ENCODE measurements at regions not wholly inside any gene's neighbourhood (a gene's known extent, or its start where the extent isn't known, plus 50 kb on each side); places are given as distances from the start of the nearest gene placed in this dataset.

DNA sequence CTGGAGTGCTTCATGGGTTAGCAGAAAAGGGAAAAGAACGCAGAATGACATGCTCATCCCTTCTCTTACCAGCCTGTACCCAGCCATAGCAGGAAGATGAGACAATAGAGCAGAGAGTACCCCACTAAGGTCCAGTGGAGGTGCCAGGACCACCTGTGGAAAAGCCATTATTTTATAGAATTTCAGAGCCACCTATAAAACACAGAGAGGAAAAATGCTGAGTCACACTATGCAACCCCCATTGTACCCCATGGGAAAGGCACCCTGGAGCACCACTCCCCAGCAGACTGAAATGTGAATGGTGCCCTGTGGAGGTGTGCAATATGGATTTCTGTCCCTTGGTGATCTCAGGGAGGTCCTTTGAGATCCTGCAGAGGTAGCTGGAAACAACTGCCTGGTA lies 97.2 kb downstream of the HES1 start:
- no peaks in the 10 kb centered on the region for H3K4me1 Mint-ChIP-seq
- Histone ChIP-seq H3K79me2 (ENCODE audit: insufficient read depth, low read length) (no peaks in the 10 kb centered on the region), H3K4me1 (ENCODE audit: control insufficient read depth in 1 of 2, insufficient read depth in 2 of 2, low read length in 2 of 2) (no peaks in the 10 kb centered on the region), H3K9me3 (replicated peaks in 1 of 2; ENCODE audit: control insufficient read depth in 1 of 2, insufficient read depth in 1 of 2, low read length in 2 of 2) (no peaks in the 10 kb centered on the region), H3K27ac (ENCODE audit: low read depth in 1 of 2, low read length in 2 of 2) (no peak overlapping the region), H2AFZ (ENCODE audit: insufficient read depth, low read depth, low read length, poor library complexity, severe bottlenecking) (no peak overlapping the region), H3K4me2 (replicated peaks; ENCODE audit: extremely low read depth, low read length, poor library complexity, severe bottlenecking) (no peak overlapping the region), H3K4me3 (replicated peaks in 1 of 3; ENCODE audit: low read depth in 2 of 3, low read length in 3 of 3) (no peak overlapping the region), H3K36me3 (replicated peaks in 1 of 2; ENCODE audit: control insufficient read depth in 1 of 2, insufficient read depth in 2 of 2, low read length in 2 of 2) (no peaks in the 10 kb centered on the region), H3K27me3 (ENCODE audit: control insufficient read depth in 2 of 2, insufficient read depth in 2 of 2, low read length in 2 of 2) (peaks cover 0 to 2% of the 10 kb centered on the region in 2 donors), H3K9ac (ENCODE audit: insufficient read depth, low read length, poor library complexity, severe bottlenecking) (no peak overlapping the region), H4K20me1 (ENCODE audit: insufficient read depth, low read length) (no peaks in the 10 kb centered on the region)
- TF ChIP-seq, protein P1, sequence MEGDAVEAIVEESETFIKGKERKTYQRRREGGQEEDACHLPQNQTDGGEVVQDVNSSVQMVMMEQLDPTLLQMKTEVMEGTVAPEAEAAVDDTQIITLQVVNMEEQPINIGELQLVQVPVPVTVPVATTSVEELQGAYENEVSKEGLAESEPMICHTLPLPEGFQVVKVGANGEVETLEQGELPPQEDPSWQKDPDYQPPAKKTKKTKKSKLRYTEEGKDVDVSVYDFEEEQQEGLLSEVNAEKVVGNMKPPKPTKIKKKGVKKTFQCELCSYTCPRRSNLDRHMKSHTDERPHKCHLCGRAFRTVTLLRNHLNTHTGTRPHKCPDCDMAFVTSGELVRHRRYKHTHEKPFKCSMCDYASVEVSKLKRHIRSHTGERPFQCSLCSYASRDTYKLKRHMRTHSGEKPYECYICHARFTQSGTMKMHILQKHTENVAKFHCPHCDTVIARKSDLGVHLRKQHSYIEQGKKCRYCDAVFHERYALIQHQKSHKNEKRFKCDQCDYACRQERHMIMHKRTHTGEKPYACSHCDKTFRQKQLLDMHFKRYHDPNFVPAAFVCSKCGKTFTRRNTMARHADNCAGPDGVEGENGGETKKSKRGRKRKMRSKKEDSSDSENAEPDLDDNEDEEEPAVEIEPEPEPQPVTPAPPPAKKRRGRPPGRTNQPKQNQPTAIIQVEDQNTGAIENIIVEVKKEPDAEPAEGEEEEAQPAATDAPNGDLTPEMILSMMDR (IDR thresholded peaks at IDR 0.05): no peak
- H3K27ac Mint-ChIP-seq: no peak overlapping the region
- intact Hi-C loops (cut with micrococcal nuclease): no loop called here
- peaks cover 0 to 7% (median 2%) of the 10 kb centered on the region in 7 donors for H3K9me3 Mint-ChIP-seq
- H3K36me3 Mint-ChIP-seq: no peaks in the 10 kb centered on the region
- no peak overlapping the region for H3K4me3 Mint-ChIP-seq
- peaks cover 7 to 11% (median 10%) of the 10 kb centered on the region in 3 donors for H3K27me3 Mint-ChIP-seq (ENCODE audit: low read depth in 3 of 3)
- DNase-seq: no peak
- WGBS (ENCODE audit: insufficient coverage): no CpG with 5 or more reads among the region's 1 CpG

DNA sequence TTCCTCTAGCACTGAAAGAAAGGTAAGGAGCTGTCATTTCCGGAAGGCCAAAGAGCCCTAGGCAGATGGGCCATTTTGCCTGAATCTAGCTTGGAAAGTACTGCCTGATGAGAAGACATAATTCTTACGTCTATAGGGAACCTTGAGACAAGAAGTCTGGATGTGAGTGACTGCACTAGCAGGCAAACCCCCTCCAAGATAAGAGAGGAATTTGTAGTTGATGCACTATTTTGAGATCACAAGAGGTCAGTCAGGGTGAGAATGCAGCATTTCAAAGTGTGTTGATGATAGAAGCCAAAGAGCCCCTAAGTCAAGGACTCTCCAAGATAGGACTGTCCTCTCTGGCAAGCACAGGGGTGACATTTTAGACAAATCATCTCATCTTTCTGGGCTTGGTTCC lies 99.2 kb downstream of the HES1 start:
- no peak overlapping the region for H3K9ac ChIP-seq (ENCODE audit: insufficient read depth, low read length, poor library complexity, severe bottlenecking)
- intact Hi-C loops (cut with micrococcal nuclease): no loop called here
- H2AFZ ChIP-seq (ENCODE audit: insufficient read depth, low read depth, low read length, poor library complexity, severe bottlenecking): no peak overlapping the region
- Mint-ChIP-seq H3K27ac (no peak overlapping the region), H3K36me3 (no peaks in the 10 kb centered on the region), H3K4me3 (no peak overlapping the region), H3K4me1 (no peaks in the 10 kb centered on the region), H3K9me3 (peaks cover 0 to 7% (median 2%) of the 10 kb centered on the region in 7 donors), H3K27me3 (ENCODE audit: low read depth in 3 of 3) (peaks cover 4 to 7% (median 7%) of the 10 kb centered on the region in 3 donors)
- no peaks in the 10 kb centered on the region for H4K20me1 ChIP-seq (ENCODE audit: insufficient read depth, low read length)
- WGBS (ENCODE audit: insufficient coverage): 100% methylated on average over 1 of the region's 2 CpGs
- DNase-seq: no peak
- H3K9me3 ChIP-seq (replicated peaks in 1 of 2; ENCODE audit: control insufficient read depth in 1 of 2, insufficient read depth in 1 of 2, low read length in 2 of 2): no peaks in the 10 kb centered on the region
- H3K4me1 ChIP-seq (ENCODE audit: control insufficient read depth in 1 of 2, insufficient read depth in 2 of 2, low read length in 2 of 2): no peaks in the 10 kb centered on the region
- H3K4me3 ChIP-seq (replicated peaks in 1 of 3; ENCODE audit: low read depth in 2 of 3, low read length in 3 of 3): no peak overlapping the region
- H3K27ac ChIP-seq (ENCODE audit: low read depth in 1 of 2, low read length in 2 of 2): no peak overlapping the region
- H3K36me3 ChIP-seq (replicated peaks in 1 of 2; ENCODE audit: control insufficient read depth in 1 of 2, insufficient read depth in 2 of 2, low read length in 2 of 2): no peaks in the 10 kb centered on the region
- TF ChIP-seq, protein P1 (IDR thresholded peaks at IDR 0.05): no peak
- peaks cover 0 to 2% of the 10 kb centered on the region in 2 donors for H3K27me3 ChIP-seq (ENCODE audit: control insufficient read depth in 2 of 2, insufficient read depth in 2 of 2, low read length in 2 of 2)
- H3K79me2 ChIP-seq (ENCODE audit: insufficient read depth, low read length): no peaks in the 10 kb centered on the region
- no peak overlapping the region for H3K4me2 ChIP-seq (replicated peaks; ENCODE audit: extremely low read depth, low read length, poor library complexity, severe bottlenecking)
